ENCODE measurements at regions not wholly inside any gene's neighbourhood (a gene's known extent, or its start where the extent isn't known, plus 50 kb on each side); places are given as distances from the start of the nearest gene placed in this dataset.

DNA sequence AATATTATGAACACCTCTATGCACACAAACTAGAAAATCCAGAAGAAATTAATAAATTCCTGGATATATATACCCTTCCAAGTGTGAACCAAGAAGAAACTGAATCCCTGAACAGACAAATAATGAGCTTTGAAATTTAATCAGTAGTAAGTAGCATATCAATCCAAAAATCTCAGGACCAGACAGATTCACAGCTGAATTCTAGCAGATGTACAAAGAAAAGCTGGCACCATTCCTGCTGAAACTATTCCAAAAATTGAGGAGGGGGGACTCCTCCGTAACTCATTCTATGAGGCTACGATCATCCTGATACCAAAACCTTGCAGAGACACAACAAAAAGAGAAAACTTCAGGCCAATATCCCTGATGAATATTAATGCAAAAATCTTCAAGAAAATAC is 67.0 kb upstream of the PDE7B start:
- FAIRE-seq (no peak), DNase-seq (ENCODE audit: extremely low spot score, insufficient read length, low read depth) (no peak)

DNA sequence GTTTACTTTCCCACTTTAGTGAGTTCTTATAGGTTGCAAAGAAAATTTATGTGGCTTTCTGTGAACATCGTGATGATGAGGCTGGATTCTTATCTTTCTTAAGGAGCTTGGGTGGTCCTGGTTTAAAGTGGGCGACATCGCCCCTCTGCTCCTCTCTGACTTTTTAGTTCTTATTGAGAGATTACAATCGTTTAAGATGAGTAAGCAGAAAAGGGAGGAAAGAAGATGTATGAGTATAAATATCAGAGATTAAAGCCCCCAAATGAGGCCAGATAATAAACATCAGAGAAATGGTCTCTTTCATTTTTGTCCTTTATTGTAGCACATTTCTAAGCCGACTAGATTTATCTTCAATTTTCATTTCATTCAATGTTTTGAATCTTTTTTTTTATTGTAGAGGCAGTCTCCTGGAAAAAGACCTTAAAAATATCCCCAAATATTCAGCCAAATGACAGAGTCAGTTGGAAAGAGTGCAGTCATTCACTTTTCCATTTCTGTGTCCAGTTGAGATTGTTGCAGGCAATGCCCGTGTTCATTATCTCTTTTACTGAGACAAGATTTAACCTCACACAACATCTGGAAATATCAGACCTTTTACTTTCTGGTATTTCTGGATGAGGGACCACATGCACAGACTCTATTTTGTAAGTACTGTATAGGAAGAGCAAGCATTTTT is 62.0 kb upstream of the PDE7B start:
- FAIRE-seq (no peak), DNase-seq (ENCODE audit: extremely low spot score, insufficient read length, low read depth) (no peak)

DNA sequence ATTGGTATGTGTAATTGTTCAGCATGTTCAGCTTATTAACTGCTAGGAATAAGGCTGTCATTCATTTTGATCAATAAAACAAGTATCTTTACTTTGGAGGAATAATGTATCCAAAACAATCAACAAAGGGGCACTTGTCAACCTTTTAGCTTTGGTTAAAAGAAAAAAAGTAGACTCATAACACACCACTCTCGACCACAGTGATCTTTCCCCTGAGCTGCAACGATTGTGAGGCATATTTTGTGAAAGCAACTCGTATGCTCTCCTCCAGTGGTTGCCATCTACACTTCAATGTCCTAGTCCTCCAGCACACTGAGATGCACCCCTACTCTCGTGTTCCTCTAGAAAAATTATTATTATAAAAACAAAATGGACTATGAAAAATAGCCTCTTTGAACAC is 60.1 kb upstream of the PDE7B start:
- FAIRE-seq (no peak), DNase-seq (ENCODE audit: extremely low spot score, insufficient read length, low read depth) (no peak)

DNA sequence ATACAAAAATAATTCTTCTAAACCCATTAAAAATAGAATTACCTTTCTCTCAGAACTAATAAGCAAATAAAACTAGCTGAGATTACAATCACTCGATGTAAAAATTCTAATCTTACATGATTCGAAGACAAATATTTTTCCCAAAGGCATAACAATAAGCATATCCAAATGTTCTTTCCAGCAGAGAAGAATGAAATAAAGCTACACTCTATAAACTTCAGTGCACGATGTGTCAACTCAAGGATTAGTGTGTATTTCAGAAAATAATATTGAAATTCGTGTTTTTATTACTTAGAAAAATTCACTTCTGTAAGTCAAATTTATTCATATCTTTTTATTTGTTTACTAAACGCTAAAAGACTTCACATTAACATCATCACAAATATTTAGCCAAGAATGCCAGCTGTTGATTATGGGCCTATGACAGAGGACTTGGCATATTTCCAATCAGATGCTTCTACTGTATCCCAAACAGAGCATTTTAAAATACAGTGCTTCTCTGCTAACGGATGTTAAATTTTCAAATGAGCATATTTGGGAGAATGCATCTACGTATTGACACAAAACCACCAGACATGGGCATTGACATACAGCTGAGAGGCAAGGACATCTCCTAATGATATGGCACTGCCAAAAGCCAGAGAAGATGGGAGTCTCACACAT is 54.7 kb upstream of the PDE7B start:
- DNase-seq (ENCODE audit: extremely low spot score, insufficient read length, low read depth) (no peak), FAIRE-seq (no peak)

DNA sequence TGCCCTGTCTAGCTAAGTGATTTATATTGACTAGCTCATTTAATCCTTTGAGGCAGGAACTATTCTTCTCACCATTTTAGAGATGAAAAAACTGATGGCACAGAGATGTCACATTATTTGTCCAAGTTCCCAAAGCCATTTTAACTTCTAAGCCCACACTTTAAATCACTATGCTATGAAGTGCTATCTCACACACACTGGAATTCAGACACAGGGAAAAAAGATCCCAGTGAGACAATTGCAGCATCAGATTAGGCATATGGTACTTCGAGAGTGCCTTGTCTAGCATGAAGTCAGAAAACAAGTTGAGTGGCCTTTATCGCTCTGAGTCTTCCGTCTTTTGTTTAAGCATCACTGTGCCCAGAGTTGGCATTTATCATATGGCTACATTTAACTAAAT is 54.1 kb upstream of the PDE7B start:
- DNase-seq (ENCODE audit: extremely low spot score, insufficient read length, low read depth) (no peak), FAIRE-seq (no peak)

DNA sequence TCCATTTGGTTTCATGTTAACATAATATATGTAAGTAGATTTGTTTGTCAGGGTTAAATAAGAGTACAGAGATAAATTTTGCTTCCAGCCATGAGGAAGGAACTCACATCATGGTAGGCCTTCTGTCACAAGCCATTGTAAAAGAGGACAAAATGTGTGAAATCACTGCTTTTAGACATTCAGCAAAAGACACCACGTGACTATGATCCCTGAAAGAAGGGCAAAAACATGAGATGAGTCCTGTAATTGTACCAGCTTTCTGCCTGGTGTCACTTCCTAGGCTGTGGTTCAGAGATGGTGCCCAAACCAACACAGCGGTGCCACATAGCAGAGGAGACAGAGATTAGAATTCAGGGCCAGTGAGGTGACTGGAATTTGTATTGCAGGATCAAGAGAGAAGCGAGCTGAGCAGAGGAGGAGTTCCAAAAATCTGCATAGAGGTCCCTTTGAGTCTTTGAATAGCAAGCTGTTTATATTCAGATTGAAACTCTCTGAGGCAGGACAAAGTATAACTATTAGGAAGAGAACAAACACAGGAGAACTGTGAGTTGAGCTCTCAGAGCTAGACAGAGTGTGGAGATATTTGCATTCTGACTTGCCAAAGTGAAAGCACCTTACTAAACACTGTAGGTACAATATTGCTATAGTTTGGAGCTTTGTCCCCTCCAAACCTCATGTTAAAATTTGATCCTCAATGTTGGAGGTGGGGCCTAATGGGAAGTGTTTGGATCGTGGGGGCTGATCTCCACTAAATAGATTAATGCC is 52.6 kb upstream of the PDE7B start:
- FAIRE-seq = no peak
- DNase-seq (ENCODE audit: extremely low spot score, insufficient read length, low read depth) = no peak

All from GM18507 (cell line).